ENCODE measurements at regions not wholly inside any gene's neighbourhood (a gene's known extent, or its start where the extent isn't known, plus 50 kb on each side); places are given as distances from the start of the nearest gene placed in this dataset.

GRCh38 chr15:38843051-38843501 is 278.5 kb upstream of the RASGRP1 start:
- H3K27me3 ChIP-seq (replicated peaks; ENCODE audit: control insufficient read depth, insufficient read depth, low read length) = no peaks in the 10 kb centered on the region
- Mint-ChIP-seq H3K9me3 (ENCODE audit: unreplicated experiment) (no peaks in the 10 kb centered on the region), H3K36me3 (ENCODE audit: insufficient read depth, unreplicated experiment) (no peaks in the 10 kb centered on the region), H3K27me3 (ENCODE audit: insufficient read depth, unreplicated experiment) (no peaks in the 10 kb centered on the region), H3K27ac (ENCODE audit: unreplicated experiment) (no peak overlapping the region), H3K4me3 (ENCODE audit: unreplicated experiment) (no peak overlapping the region), H3K4me1 (ENCODE audit: low read depth, unreplicated experiment) (no peaks in the 10 kb centered on the region)
- ChIA-PET POLR2A (no interaction called here), CTCF (no interaction called here)
- no peaks in the 10 kb centered on the region for H3K36me3 ChIP-seq (ENCODE audit: control insufficient read depth, insufficient read depth, low read length)
- no TSS peak for BruUV-seq (replicated peaks)
- no peaks in the 10 kb centered on the region for H3K9me3 ChIP-seq
- TF ChIP-seq, protein P1, sequence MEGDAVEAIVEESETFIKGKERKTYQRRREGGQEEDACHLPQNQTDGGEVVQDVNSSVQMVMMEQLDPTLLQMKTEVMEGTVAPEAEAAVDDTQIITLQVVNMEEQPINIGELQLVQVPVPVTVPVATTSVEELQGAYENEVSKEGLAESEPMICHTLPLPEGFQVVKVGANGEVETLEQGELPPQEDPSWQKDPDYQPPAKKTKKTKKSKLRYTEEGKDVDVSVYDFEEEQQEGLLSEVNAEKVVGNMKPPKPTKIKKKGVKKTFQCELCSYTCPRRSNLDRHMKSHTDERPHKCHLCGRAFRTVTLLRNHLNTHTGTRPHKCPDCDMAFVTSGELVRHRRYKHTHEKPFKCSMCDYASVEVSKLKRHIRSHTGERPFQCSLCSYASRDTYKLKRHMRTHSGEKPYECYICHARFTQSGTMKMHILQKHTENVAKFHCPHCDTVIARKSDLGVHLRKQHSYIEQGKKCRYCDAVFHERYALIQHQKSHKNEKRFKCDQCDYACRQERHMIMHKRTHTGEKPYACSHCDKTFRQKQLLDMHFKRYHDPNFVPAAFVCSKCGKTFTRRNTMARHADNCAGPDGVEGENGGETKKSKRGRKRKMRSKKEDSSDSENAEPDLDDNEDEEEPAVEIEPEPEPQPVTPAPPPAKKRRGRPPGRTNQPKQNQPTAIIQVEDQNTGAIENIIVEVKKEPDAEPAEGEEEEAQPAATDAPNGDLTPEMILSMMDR (IDR thresholded peaks at IDR 0.05; ENCODE audit: insufficient read depth in 1 of 2, low read depth in 1 of 2, low read length in 1 of 2, severe bottlenecking in 1 of 2, unreplicated experiment in 1 of 2) = no peak
- no peak for DNase-seq
- intact Hi-C loops (cut with micrococcal nuclease; ENCODE audit: unreplicated experiment) = no loop called here
- H3K4me1 ChIP-seq = no peaks in the 10 kb centered on the region
- no peak overlapping the region for H3K4me3 ChIP-seq (ENCODE audit: low read depth, low read length)

DNA sequence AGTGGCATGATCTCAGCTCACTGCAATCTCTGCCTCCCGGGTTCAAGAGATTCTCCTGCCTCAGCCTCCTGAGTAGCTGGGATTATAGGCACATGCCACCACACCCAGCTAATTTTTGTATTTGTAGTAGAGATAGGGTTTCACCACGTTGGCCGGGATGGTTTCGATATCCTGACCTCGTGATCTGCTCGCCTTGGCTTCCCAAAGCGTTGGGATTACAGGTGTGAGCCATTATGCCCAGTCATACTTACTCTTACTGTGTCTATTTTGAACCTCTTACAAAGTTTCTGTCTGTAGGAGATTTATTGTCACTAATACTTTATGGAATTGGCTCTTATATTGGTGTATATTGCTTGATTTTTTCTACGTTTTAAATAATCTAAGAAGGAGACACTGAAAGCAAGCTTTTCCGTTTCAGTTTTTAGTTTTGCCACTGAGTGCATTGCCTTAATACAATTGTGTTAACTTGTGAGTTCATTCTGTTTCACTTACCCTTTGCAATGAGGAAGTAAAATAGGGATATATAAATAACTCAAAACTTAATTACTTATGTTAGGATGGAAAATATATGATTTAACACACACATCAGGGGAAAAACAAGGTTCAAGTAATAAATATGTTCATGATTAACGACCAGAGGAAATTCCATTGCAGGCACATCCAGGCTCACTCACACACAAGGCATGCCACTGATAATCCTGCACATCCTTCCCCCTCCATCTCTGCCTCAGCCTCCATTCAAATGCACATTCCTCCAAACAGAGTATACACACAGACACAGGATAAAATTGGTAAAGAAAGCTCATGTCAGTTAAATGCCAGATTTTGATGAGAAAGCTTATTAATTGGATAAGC is 279.3 kb upstream of the RASGRP1 start:
- H3K36me3 Mint-ChIP-seq (ENCODE audit: insufficient read depth, unreplicated experiment) = no peaks in the 10 kb centered on the region
- H3K27ac Mint-ChIP-seq (ENCODE audit: unreplicated experiment) = no peak overlapping the region
- H3K4me3 Mint-ChIP-seq (ENCODE audit: unreplicated experiment) = no peak overlapping the region
- no peak for DNase-seq
- H3K4me1 ChIP-seq = no peaks in the 10 kb centered on the region
- TF ChIP-seq, protein P1 (IDR thresholded peaks at IDR 0.05; ENCODE audit: insufficient read depth in 1 of 2, low read depth in 1 of 2, low read length in 1 of 2, severe bottlenecking in 1 of 2, unreplicated experiment in 1 of 2) = no peak
- no peaks in the 10 kb centered on the region for H3K27me3 ChIP-seq (replicated peaks; ENCODE audit: control insufficient read depth, insufficient read depth, low read length)
- ChIA-PET POLR2A (no interaction called here), CTCF (no interaction called here)
- H3K9me3 Mint-ChIP-seq (ENCODE audit: unreplicated experiment) = no peaks in the 10 kb centered on the region
- H3K9me3 ChIP-seq = no peaks in the 10 kb centered on the region
- H3K27me3 Mint-ChIP-seq (ENCODE audit: insufficient read depth, unreplicated experiment) = no peaks in the 10 kb centered on the region
- intact Hi-C loops (cut with micrococcal nuclease; ENCODE audit: unreplicated experiment) = no loop called here
- H3K4me1 Mint-ChIP-seq (ENCODE audit: low read depth, unreplicated experiment) = no peaks in the 10 kb centered on the region
- no TSS peak for BruUV-seq (replicated peaks)
- H3K4me3 ChIP-seq (ENCODE audit: low read depth, low read length) = no peak overlapping the region
- no peaks in the 10 kb centered on the region for H3K36me3 ChIP-seq (ENCODE audit: control insufficient read depth, insufficient read depth, low read length)

- H3K4me3 ChIP-seq (ENCODE audit: low read depth, low read length) = no peak overlapping the region
- no peaks in the 10 kb centered on the region for H3K27me3 Mint-ChIP-seq (ENCODE audit: insufficient read depth, unreplicated experiment)
- TF ChIP-seq, protein P1 (IDR thresholded peaks at IDR 0.05; ENCODE audit: insufficient read depth in 1 of 2, low read depth in 1 of 2, low read length in 1 of 2, severe bottlenecking in 1 of 2, unreplicated experiment in 1 of 2) = no peak
- BruUV-seq (replicated peaks) = no TSS peak
- ChIA-PET POLR2A (no interaction called here), CTCF (no interaction called here)
- H3K9me3 Mint-ChIP-seq (ENCODE audit: unreplicated experiment) = no peaks in the 10 kb centered on the region
- no peaks in the 10 kb centered on the region for H3K27me3 ChIP-seq (replicated peaks; ENCODE audit: control insufficient read depth, insufficient read depth, low read length)
- no peaks in the 10 kb centered on the region for H3K36me3 Mint-ChIP-seq (ENCODE audit: insufficient read depth, unreplicated experiment)
- intact Hi-C loops (cut with micrococcal nuclease; ENCODE audit: unreplicated experiment) = no loop called here
- H3K4me3 Mint-ChIP-seq (ENCODE audit: unreplicated experiment) = no peak overlapping the region
- H3K4me1 ChIP-seq = no peaks in the 10 kb centered on the region
- H3K27ac Mint-ChIP-seq (ENCODE audit: unreplicated experiment) = no peak overlapping the region
- no peaks in the 10 kb centered on the region for H3K4me1 Mint-ChIP-seq (ENCODE audit: low read depth, unreplicated experiment)
- no peaks in the 10 kb centered on the region for H3K9me3 ChIP-seq
- DNase-seq = no peak
- no peaks in the 10 kb centered on the region for H3K36me3 ChIP-seq (ENCODE audit: control insufficient read depth, insufficient read depth, low read length)
Observed at GRCh38 chr15:38844736-38845135, 280.1 kb upstream of the RASGRP1 start.

All from Caco-2 (cell line).